ENCODE measurements at regions not wholly inside any gene's neighbourhood (a gene's known extent, or its start where the extent isn't known, plus 50 kb on each side); places are given as distances from the start of the nearest gene placed in this dataset.

DNA sequence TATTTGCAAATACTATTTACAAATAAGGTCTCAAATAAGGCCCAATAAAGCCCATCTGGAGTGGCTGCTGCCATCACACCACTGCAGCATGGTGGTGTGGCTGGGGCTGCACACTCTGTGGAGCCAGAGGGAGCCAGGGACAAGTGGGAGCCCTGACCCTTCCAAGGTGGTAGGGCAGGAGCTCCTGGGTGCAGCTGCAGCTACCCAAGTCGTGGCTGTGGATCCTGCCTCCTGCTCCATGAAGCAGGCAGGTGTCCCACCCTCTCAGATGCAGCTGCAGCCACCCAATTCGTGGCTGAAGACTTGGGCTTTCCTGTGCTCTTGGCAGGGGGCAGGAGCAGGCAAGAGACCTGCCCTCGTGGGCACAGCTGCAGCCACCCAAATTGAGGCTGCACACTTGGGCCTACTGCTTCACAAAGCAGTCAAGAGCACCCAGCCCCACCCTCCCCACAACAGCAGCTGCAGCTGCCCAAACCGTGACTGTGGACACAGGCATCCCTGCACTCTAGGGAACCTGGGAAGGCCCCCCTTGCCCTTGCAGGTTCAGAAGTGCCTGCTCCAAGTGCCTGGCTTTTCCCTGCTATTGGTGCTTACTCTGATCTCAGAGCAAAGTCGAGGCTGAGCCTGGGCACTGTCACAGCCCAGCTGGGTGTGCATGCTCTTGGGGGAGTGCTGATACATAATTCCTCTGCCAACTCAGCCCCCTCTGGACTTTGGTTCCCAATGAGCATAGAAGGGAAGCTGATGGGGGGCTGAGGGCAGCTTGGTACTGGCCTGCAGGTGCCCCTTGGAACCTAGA lies 614.8 kb downstream of the PCDH18 start:
- DNase-seq = no peak

DNA sequence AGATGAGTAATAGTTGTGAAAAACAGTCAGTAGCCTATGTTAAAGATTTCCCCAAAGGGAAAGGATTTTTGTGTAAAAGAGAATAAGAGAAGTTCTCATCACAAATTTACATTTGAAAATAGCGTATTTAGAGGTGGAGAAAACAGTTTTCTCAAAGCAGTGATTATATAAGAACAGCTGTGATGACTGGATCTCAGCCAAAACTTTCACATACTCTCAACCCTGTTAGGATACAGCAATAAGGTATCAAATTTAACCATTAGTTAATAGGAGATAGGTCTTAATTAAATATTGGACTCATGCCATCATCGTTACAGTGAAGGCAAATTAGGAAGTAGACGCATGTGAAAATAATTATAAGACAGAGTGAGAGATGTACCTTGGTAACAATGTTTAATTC lies 622.7 kb downstream of the PCDH18 start:
- DNase-seq = no peak

DNA sequence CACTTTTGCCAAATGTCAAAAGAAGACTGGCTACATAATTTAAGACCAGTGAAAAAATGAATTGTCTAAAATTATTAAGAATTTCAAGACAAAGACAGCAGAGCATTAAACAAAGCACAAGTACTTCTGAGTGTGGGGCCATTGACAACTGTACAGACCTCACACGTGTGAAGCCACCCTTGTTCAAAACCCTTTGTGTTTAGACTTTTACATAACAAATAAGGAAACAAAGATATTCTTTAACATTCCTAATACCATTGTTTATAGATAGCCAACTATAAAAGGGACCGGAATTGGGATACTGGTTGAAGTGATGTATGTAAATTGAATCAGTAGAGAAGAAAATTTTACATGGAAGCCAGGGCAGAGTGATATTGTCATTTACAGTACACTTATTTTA lies 624.2 kb downstream of the PCDH18 start:
- no peak for DNase-seq

DNA sequence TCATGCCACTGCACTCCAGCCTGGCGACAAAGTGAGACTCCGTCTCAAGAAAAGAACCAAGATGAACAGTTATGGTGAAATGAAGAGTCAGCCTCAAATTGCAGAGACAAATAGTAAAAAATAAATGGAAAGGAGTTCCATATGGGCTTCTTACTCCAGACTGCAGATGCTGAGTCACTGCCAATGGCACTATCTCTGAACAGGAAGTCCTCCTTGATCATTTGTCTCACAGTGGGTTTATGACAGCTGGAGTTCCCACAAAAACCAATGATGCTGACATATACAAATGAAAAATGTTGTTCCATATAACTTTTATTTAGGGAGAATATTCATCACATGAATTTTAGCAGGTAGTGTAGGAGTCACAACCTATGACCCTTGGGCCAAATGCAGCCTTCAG lies 631.6 kb downstream of the PCDH18 start:
- no peak for DNase-seq

DNA sequence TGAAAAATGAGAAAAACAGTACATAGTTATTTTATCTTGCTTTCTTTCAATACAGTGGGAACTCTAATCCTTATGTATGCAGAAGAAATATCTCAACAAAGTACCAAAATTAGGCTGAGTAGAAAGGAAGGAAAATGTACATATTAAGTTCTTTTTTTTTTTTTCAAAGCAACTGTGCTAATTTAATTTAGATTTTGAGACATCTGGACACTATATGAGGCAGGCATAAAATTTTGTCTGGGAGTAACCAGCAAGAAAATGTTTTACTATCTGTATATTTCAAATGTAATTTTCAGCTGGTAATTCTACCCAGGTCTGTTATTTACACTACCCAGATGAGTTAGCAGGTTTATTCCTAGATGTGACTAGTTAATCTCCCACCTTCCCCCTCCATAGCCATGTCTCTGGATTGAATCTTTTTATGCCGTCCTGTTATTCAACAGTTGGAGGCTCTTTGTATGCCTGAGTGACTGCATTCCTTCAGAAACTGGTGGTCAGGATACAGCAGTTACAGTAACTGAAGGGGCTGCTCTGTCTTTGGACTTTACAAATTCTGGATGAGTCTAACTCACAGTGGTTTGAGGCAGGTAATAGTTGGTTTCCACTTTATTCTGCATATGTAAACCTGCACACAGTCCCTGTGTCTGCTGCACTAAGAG lies 633.6 kb downstream of the PCDH18 start:
- no peak for DNase-seq

DNA sequence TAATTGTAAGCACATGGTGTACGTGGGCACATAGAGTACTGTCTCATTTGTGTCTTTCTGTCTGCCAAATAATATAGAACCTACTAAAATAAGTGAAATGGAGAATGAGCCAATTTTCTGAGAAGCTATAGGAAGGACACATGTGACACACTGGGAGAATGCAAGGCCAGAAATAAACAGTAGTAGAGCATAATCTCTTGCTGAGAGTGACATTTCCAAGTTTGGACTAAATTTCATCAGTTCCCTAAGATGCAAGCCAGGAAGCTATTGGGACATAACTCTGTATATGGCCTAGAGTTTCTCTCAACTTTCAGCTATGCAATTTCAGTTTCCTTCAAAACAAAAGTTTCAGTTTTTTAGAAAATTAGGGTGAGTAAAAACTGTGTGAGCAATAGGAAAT lies 638.7 kb downstream of the PCDH18 start:
- DNase-seq = no peak

DNA sequence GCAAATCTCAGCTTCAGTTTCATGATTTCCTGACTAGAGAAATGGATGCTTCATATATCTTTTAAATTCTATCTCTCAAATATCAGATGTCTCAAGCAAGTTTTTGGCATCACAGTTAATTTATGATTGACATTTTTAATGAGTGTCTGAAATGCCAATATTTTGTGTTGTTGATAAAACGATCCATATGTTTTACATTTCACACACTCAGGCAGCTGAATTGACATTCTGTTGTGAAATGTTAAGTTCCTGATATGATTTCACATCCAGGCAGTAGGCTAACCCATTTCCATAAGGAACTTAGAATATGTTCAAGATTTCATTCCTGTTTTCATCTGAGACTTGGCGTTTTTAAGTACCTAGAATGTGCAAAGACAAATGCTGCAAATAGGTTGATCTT lies 650.6 kb downstream of the PCDH18 start:
- no peak for DNase-seq

DNA sequence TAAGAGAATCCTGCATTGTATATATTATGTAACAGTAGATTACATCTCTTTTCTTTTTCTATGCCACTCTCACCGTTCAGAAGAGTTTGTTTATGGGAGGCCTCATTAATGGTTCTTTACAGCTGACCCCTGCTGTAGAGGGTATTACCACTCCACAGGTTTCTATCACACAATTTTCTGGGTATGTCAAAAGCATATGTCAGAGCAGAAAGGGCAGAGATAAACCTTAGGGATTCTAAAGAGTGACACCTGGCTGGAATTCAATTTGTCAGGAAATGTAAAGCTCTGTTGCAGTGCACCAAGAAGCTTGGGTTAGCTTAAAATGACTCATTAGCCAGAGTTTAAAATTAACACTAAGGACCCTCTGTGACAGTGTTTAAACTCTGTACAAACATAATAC lies 658.7 kb downstream of the PCDH18 start:
- no peak for DNase-seq

DNA sequence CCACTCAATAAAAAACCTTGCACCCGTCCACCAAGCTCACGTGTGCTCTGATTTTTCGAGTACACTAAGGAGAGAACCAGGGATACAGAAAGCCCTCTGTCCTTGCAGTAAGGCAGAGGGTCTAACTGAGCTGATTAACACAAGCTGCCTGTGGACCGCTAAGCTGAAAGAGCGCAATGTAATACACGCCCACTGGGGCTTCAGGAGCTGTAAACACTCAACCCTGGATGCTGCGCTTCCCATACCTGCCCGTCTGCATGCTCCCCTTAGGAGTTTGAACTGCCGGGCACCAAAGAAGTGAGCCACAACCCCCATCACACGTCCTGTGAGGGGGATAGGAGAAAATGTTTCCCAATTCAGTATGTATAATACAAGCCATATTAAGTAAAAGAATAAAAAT lies 664.8 kb downstream of the PCDH18 start:
- DNase-seq = no peak

DNA sequence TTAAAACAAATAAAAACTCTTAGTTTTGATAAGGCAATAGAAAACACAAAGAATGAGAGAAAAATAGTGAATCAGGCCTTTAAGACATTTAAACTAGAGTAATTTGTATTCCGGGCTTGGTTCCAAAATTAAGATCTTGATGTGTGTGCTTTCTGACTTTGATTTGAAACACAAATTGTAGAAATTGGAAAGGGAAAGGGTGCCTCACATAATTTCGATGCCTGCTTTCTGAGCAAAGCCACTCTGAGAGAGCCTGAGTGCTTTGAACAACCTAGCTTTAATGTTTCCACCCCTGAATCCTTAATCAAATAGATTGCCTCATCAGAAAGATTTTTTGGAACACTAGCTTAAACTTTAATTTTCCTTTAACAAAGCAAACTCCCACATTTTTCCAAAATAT lies 666.8 kb downstream of the PCDH18 start:
- DNase-seq = no peak

DNA sequence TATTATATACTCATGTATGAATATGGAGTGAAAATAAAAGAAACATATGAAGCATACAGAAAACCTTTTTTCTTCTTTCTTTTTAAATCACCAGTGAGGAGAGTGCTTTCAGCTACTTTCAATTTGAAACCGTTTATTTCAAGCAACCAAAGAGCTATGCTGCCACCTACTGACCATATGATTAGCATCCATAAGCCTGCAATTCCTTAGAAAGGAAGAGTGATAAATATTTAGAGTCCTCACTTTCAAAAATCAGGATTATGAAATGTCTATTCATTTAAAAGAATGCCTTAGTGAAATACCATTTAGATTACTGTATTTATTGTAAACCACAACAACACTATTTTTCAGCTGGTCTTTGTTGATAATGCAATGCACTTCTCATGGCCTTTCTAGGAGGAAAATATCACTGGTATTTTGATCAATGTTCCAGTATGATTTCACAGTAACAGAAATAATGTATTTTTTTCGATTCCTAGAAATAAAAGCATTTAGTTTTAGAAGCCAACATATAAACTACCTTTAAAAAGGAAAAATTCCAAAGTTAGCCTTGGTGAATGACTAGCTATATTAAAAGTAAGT lies 667.6 kb downstream of the PCDH18 start:
- DNase-seq = peak; percentile 42

DNA sequence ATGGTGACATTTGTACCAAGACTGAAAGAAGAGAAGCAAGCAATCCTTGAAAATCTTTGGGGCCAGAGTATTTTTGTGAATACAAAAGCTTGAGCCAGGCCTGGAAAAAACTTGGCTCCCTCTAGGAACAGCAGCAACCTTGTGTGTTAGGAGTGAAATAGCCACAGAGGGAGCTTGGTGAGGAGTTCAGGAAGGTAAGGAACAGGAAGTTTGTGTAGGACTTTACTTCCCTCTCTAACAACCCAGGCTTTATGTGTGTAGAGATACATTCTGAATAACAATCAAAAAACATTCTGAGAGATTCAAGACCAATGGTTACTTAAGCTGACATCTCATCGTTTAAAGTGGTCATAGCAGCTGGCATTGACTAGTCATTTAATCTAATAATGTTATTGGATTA lies 668.5 kb downstream of the PCDH18 start:
- peak; percentile 41 for DNase-seq

DNA sequence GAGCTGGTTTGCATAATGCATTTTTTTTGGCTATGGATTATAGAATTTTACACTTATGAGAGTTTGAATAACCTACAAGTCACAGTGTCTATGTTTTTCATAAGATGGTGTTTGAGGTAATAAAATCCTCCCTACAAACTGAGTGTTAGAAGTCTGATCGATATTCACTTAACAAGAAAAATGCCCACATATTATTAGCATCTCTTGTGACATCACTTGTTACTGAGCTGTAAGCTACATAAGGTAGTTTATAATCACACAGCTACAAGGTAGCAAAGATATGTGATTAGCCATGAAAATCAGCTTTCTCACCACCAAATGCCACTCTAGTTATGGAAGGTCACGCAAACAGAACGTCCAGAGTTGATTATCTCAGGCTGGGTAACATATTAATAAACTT lies 669.6 kb downstream of the PCDH18 start:
- no peak for DNase-seq

DNA sequence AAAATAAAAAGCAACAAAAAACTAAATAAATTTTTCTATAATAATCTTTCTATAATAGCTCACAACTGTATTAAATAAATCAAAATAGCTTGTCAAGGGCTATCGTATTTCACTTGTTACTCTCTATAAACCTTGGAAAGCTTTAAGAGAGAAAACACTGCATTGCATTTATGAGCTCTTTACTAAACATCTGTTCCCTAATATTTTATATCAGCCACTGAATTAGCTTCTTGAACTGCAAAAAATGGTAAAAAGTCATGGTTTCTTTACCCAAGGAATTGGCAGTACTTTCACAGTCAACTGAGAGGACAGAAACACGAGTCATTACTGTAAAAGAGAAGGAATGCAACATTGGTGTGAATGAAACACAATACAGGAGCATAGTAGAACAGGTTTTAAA lies 671.2 kb downstream of the PCDH18 start:
- no peak for DNase-seq

DNA sequence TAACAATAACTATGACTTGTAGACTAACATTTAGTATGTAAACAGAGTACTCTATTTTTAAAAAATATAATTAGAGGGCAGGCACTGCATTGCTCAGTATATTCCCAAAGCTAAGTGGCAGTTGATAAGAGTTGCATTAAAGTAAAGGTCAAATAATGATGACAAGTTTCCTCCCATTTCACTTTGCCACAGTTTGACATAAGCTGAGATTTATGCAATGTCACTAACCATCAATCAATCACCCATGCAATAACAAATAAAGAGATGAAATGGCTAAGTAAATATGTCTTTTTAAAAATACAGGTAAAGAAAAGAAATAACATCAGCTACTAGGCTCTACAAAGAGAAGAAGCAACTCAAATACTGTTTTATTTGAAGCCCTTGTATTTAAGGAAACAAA lies 673.4 kb downstream of the PCDH18 start:
- no peak for DNase-seq

DNA sequence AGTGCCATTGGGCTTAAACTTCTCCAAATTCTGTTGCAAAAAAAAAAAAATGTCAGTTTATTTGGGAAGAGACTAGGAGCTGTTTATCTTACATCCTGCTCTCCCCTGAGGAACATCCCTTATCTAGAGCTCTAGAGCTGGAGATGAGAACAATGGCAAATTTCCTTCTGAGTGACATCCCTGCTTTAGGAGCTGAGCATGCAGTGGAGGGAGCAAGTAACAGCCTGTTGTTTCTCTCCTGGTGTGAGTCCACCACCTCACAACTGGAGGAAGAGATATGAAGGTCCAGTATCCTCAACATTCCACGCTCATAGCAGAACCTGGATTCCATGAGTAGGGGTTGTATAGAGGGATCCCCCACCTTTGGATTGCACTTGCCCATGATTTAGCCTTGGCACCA lies 676.4 kb downstream of the PCDH18 start:
- no peak for DNase-seq

DNA sequence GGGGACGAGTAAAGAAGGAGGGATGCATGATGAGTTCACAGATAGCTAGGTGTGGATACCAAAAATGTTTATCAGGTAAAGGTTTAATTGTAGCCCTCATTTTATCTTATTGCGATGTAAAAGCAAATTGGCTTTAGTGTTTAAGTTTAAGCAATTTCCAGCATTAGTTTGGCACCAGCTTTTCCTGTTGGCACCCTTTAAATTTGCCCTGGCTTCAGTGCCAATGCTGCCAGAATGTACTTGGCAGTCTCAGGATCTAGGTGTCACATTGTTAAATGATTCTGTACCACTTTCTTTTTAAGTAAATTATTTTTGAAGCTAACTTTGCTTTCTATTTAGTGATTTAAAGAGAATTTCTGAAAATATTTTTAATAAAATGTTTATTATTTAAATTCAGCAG lies 681.8 kb downstream of the PCDH18 start:
- no peak for DNase-seq

DNA sequence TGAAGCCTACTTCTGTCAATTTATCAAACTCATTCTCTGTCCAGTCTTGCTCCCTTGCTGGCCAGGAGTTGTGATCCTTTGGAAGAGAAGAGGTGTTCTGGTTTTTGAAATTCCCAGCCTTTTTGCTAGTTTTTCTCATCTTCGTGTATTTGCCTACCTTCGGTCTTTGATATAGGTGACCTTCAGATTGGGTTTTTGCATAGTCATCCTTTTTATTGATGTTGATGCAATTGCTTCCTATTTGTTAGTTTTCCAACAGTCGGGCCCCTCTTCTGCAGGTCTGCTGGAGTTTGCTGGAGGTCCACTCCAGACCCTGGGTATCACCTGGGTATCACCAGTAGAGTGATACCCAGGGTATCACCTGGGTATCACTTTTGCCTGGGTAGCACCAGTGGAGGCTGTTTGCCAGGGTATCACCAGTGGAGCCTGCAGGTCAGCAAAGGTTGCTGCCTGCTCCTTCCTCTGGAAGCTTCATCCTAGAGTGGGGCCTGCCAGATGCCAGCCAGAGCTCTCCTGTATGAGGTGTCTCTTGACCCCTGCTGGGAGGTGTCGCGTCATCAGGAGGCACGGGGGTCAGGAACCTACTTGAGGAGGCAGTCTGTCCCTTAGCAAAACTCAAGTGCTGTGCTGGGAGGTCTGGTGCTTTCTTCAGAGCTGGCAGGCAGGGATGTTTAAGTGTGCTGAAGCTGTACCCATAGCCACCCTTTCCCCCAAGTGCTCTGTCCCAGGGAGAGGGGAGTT lies 684.2 kb downstream of the PCDH18 start:
- DNase-seq = no peak

DNA sequence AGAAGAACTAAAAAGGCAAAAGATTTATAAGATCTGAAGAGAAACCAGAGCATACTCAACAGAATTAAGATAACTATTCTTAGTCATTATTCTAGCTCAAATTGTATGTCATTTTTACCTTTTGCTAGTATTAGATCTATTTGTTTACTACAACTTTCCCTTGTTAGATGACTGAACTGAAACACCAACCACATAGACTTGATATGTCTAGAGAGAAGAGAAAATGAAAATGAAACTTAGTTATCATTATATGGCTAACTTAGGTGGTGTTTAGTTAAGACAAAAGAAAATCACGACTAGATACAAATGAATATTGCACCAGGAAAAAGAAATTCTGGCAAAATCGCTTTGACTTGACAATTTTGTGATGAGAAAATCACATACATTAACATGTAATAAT lies 690.8 kb downstream of the PCDH18 start:
- no peak for DNase-seq

DNA sequence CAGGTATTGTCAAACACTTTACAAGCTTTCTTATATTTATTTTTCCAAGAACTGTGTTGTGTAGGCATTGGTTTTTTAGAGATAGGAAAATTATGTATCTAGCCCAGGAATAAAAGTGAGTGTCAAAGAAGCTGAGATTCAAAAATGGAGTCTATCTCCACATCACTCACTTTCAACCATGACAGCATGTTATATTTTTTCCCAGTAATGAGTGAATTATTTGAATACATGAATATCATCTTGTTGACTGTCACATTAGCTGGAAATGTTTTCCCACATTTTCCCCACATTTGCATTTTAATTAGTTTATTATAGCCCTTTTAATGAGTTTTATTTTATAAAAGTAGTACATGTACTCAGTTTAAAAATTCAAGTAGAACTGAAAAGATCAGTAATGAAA lies 693.7 kb downstream of the PCDH18 start:
- no peak for DNase-seq

DNA sequence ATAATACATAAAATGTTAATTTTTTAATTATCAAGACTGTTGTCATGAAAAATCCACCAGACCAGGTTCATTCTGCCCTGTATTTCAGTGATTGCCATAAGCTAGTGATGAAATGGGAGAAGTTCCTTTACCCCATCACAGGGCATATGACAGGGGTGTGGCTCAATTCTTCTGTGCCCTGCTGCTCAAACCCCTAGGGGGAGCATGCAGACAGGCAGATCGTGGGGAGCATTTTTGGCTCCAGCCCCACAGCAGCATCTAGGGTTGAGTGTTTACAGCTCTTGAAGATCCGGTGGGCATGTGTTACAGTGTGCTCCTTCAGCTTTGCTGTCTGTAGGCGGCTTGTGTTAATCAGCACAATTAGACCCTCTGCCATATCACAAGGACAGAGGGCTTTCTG lies 700.7 kb downstream of the PCDH18 start:
- DNase-seq = no peak

DNA sequence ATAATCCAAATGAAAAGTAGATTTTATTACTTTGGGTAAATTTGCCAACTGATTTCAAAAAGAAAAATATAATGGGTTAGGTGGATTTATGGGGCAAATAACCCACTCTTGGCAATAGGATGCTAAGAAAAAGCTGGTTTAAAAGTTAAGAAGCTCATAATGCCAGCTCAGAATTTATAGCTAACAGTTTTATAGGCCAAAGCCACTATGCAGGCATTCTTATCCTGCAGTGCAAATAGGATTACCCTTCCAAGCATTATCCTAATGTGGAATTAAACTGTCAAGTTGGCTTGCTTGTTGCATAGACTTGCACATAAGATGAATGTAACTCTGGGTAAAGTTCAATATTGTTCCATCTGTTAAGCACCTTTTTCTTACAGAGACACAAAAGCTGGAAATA lies 703.0 kb downstream of the PCDH18 start:
- DNase-seq = no peak

DNA sequence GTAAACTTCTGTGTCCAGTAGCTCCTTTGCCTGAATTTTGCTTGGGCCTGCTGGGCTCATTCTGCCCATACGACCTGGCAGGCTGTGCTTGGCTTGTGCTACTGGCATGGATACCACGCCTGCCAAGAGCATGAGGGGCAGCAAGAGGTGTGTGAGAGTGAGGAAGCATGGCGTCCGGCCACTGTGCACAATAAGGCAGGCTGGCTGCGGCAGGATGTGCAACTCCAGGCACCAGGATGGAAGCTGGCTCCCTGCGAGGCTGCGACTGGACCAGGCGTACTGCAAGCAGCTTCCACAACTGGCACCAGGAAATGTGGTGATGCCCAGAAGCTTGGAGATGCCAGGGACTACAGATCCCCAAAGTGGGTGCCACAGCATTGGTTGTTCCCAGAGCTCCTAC lies 709.3 kb downstream of the PCDH18 start:
- DNase-seq = no peak

DNA sequence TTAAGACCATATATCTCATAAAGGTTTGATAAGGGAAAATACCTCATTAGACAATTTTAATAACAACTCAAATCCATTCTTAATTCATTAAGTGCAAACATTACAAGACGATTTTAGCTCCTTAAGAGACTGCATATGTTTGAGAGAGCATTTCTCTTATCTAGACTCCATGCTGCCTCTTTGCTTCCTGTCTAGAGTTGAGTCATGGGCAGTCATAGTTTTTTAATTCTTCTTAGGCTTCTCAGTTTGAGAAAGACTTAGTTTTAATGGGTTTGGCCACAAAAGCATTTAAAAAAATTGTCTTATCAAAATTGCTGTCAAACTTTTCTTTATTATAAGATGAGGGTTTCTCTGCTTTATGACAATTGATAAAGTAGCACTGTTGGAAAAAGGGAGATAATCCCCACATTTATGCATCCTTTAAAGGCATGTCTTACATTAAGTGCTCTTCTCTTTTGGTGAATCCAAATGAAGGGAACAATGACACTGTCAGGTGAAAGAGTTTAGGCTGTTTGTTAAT lies 713.4 kb downstream of the PCDH18 start:
- DNase-seq = no peak

All from retina (tissue), 1 donor.